Osteocyte (in vitro differentiated cells): ENCODE measurements at regions not wholly inside any gene's neighbourhood (a gene's known extent, or its start where the extent isn't known, plus 50 kb on each side); places are given as distances from the start of the nearest gene placed in this dataset.
"Not testable (repeated sequence)": the region's sequence is repeated elsewhere in the genome, so short reads cannot be mapped to it uniquely, and the experiment has no call there.

Experiments used
- DNase-seq: peaks from one replicate; pipeline ENCODE4 v3.0.0; 2021; ENCODE audit warnings: mixed read lengths; ENCODE audit not compliant: unreplicated experiment; ENCODE audit errors: extremely low spot score
- H3K27ac Mint-ChIP-seq: one replicate; pipeline ENCODE4 v1.8.0; 2021; ENCODE audit warnings: mild to moderate bottlenecking, mixed read lengths; ENCODE audit not compliant: unreplicated experiment
- H3K27me3 Mint-ChIP-seq: one replicate; pipeline ENCODE4 v1.8.0; 2021; ENCODE audit warnings: mixed read lengths; ENCODE audit not compliant: unreplicated experiment
- H3K36me3 Mint-ChIP-seq: one replicate; pipeline ENCODE4 v1.8.0; 2021; ENCODE audit warnings: mixed read lengths; ENCODE audit not compliant: unreplicated experiment
- H3K4me1 Mint-ChIP-seq: one replicate; pipeline ENCODE4 v1.8.0; 2021; ENCODE audit warnings: mixed read lengths; ENCODE audit not compliant: unreplicated experiment
- H3K4me3 Mint-ChIP-seq: one replicate; pipeline ENCODE4 v1.8.0; 2021; ENCODE audit warnings: mild to moderate bottlenecking, moderate library complexity, mixed read lengths; ENCODE audit not compliant: unreplicated experiment
- H3K9me3 Mint-ChIP-seq: one replicate; pipeline ENCODE4 v1.8.0; 2021; ENCODE audit warnings: mixed read lengths; ENCODE audit not compliant: unreplicated experiment
- TF ChIP-seq, protein P1 (sequence below): fragments of 200-600 bp; sonication (generic); IDR thresholded peaks from 2 replicates; pipeline ENCODE4 v1.5.0; 2021; ENCODE audit warnings: antibody characterized with exemption, mild to moderate bottlenecking, moderate library complexity

DNA sequence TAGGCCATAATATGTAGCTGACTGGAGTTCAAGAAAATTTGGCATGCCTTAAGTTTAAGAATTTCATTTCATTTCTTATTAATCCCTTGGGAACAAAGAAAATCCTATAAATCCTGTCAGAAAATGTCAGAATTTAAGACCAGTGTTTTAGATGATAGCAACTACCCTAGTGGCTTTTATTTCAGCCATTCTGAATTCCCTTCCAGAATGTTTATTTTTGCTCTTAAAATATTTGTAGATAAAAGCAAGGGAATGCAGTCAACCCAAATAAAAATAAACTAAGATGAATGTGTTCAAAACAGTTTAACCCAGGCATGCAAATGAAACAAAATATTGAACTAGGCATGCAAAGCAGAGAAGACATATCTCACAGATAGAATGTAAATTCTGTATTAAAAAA lies 356.9 kb upstream of the LRRC4C start:
- Mint-ChIP-seq H3K27ac (no peak overlapping the region), H3K4me3 (no peak overlapping the region)
- DNase-seq: no peak

DNA sequence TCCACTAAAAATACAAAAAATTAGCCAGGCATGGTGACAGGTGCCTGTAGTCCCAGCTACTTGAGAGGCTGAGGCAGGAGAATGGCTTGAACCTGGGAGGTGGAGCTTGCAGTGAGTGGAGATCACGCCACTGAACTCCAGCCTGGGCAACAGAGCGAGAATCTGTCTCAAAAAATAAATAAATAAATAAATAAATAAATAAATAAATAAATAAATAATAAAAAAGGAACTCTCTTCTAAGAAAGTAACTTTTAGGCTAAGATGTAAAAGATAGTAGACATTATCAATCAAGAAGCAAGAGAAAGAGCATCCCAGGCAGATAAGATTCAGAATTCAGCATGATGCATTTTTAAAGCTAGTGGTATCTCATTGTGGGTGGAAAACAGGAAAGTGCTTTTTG lies 364.8 kb upstream of the LRRC4C start:
- H3K36me3 Mint-ChIP-seq, H3K27ac Mint-ChIP-seq, H3K4me1 Mint-ChIP-seq, DNase-seq, H3K4me3 Mint-ChIP-seq, H3K27me3 Mint-ChIP-seq: not testable (repeated sequence)
- peaks cover 41% of the 10 kb centered on the region for H3K9me3 Mint-ChIP-seq

More for the DNA sequence above, 356.9 kb upstream of the LRRC4C start:
- Mint-ChIP-seq H3K27me3 (no peaks in the 10 kb centered on the region), H3K36me3 (no peaks in the 10 kb centered on the region), H3K9me3 (peaks cover 19% of the 10 kb centered on the region), H3K4me1 (no peaks in the 10 kb centered on the region)
- TF ChIP-seq, protein P1, sequence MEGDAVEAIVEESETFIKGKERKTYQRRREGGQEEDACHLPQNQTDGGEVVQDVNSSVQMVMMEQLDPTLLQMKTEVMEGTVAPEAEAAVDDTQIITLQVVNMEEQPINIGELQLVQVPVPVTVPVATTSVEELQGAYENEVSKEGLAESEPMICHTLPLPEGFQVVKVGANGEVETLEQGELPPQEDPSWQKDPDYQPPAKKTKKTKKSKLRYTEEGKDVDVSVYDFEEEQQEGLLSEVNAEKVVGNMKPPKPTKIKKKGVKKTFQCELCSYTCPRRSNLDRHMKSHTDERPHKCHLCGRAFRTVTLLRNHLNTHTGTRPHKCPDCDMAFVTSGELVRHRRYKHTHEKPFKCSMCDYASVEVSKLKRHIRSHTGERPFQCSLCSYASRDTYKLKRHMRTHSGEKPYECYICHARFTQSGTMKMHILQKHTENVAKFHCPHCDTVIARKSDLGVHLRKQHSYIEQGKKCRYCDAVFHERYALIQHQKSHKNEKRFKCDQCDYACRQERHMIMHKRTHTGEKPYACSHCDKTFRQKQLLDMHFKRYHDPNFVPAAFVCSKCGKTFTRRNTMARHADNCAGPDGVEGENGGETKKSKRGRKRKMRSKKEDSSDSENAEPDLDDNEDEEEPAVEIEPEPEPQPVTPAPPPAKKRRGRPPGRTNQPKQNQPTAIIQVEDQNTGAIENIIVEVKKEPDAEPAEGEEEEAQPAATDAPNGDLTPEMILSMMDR: no peak

DNA sequence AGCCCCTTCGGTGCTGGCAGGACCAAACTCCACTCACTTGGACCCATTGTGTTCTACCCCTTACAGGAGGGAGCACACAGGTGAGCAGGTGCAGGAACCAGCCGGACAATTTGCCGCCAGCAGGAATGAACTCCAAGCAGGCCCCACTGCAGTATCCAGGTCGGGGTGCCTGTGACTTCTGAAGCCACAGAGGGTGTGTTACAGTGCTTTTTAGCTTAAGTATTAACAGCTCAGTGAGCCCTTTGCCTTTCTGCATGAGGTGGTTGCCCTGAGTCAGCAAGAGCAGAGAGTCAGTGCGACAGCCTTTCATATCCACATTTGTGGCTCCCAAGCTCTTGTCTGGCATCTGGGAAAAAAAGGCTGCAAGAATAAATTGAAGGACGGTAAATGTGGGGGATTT lies 366.6 kb upstream of the LRRC4C start:
- no peaks in the 10 kb centered on the region for H3K27me3 Mint-ChIP-seq
- H3K4me1 Mint-ChIP-seq: no peaks in the 10 kb centered on the region
- TF ChIP-seq, protein P1: no peak

DNA sequence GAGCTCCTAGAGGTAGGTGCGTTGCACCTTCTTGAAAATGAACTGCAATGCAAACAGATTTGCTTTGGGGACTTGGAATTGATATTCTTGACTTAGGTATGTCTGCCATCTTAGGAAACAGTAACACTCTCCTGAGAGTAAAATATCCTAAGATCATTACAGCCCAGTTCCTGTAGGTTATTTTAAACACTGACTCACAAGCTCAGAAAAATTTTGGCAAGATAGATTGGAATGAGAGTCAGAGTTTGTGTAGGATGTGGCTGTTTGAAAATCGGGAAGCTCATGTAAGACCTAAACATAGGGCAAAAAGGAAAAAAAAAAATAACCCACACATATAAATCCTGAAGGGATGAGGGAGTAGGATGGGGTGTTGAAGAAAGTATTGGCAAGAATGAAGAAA lies 377.0 kb upstream of the LRRC4C start:
- TF ChIP-seq, protein P1: no peak
- Mint-ChIP-seq H3K36me3 (no peaks in the 10 kb centered on the region), H3K27ac (no peak overlapping the region), H3K27me3 (no peaks in the 10 kb centered on the region), H3K4me1 (no peaks in the 10 kb centered on the region), H3K4me3 (no peak overlapping the region), H3K9me3 (peaks cover 16% of the 10 kb centered on the region)
- no peak for DNase-seq

More for the DNA sequence above, 366.6 kb upstream of the LRRC4C start:
- Mint-ChIP-seq H3K9me3 (peaks cover 45% of the 10 kb centered on the region), H3K36me3 (no peaks in the 10 kb centered on the region), H3K27ac (no peak overlapping the region), H3K4me3 (no peak overlapping the region)
- no peak for DNase-seq

DNA sequence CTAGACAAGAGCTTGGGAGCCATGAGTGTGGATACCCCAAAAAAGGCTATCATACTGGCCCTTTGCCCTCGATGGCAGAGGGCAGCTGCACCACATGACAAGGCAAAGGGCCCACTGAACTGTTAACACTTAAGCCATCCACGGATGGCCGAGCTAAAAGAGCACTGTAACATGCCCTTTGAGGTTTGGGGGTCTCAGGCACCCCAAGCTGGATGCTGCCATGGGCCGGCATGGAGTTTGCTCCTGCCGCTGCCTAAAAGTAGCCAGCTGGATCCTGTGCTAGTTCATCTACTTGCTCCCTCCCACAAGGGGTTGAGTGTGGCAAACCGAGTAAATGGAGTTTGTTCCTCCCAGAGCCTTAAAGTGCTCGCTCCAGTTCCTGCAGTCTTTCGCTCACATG lies 383.2 kb upstream of the LRRC4C start:
- peaks cover 28% of the 10 kb centered on the region for H3K9me3 Mint-ChIP-seq
- no peak for DNase-seq
- TF ChIP-seq, protein P1: no peak
- H3K4me3 Mint-ChIP-seq: no peak overlapping the region
- no peaks in the 10 kb centered on the region for H3K27me3 Mint-ChIP-seq
- H3K4me1 Mint-ChIP-seq: no peaks in the 10 kb centered on the region
- no peak overlapping the region for H3K27ac Mint-ChIP-seq
- H3K36me3 Mint-ChIP-seq: no peaks in the 10 kb centered on the region

DNA sequence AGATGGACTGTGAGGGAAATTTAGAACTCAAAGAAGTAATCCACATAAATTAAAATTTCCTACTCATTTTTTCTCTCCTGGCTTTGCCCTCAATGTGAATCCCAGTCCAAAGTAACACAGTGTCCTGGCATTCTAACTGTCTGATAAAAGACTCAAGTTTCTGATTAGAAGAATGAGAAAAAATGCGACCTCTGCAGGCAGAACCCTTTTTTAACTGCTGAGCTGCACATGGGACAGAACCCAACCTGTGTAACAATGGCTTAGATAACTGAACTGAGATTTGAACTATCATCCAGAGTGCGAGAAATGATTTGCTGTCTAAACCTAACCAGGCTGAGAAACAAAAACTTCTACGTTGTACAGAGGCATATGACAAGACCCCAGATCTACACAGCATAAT lies 385.6 kb upstream of the LRRC4C start:
- TF ChIP-seq, protein P1: no peak
- Mint-ChIP-seq H3K27me3 (no peaks in the 10 kb centered on the region), H3K4me1 (no peaks in the 10 kb centered on the region), H3K27ac (no peak overlapping the region), H3K36me3 (no peaks in the 10 kb centered on the region), H3K9me3 (peaks cover 26% of the 10 kb centered on the region), H3K4me3 (no peak overlapping the region)
- no peak for DNase-seq
